HEK293 (cell line): ENCODE measurements at regions not wholly inside any gene's neighbourhood (a gene's known extent, or its start where the extent isn't known, plus 50 kb on each side); places are given as distances from the start of the nearest gene placed in this dataset.

ENCODE experiments used
- RBAK ChIP-seq: fragments of 450-650 bp; formaldehyde crosslinking; IDR thresholded peaks from 2 replicates; pipeline ENCODE4 v1.5.1; 2016; ENCODE audit warnings: missing biosample characterization, missing genetic modification characterization
- REST ChIP-seq: fragments of 450-650 bp; formaldehyde crosslinking; IDR thresholded peaks from 2 replicates; pipeline ENCODE4 v1.5.1; 2016; ENCODE audit warnings: missing biosample characterization, missing genetic modification characterization
- ZFP41 ChIP-seq: fragments of 450-650 bp; formaldehyde crosslinking; IDR thresholded peaks from 2 replicates; pipeline ENCODE4 v1.5.1; 2016; ENCODE audit warnings: missing biosample characterization, missing genetic modification characterization, borderline replicate concordance
- ZNF311 ChIP-seq: fragments of 450-650 bp; formaldehyde crosslinking; IDR thresholded peaks from 2 replicates; pipeline ENCODE4 v1.5.1; 2017; ENCODE audit warnings: missing biosample characterization, missing genetic modification characterization, borderline replicate concordance

DNA sequence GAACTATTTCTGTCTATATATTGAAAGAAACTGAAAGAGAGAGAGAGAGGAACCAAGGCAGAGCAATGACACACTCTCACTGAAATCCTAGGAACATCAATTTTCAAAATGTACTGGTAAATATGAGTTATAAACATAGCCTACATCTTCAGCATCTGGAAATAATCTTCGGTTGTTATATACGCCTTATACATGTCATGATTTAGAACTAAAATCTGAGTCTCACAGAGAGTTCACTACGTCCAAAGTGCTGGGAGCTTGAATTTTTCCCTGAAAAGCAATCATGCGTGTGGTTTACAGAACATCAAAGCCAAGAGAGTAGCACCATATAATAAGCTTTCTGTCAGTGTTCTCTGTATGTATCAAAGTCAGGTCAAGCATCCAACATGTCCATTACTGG is 420.0 kb upstream of the CBLB start:
- TF ChIP-seq ZFP41 (tag by site-specific recombination) (no peak), ZNF311 (tag by site-specific recombination) (no peak), RBAK (tag by site-specific recombination) (no peak), REST (tag by site-specific recombination) (no peak)
